K562 (cell line): ENCODE measurements at regions not wholly inside any gene's neighbourhood (a gene's known extent, or its start where the extent isn't known, plus 50 kb on each side); places are given as distances from the start of the nearest gene placed in this dataset.

Experiments used
- TF ChIP-seq, protein P1 (sequence below): fragments of 200-600 bp; sonication (generic); IDR thresholded peaks from one replicate; pipeline ENCODE4 v1.6.1; 2012; ENCODE audit warnings: mild to moderate bottlenecking, low read depth, low read length, inconsistent platforms

DNA sequence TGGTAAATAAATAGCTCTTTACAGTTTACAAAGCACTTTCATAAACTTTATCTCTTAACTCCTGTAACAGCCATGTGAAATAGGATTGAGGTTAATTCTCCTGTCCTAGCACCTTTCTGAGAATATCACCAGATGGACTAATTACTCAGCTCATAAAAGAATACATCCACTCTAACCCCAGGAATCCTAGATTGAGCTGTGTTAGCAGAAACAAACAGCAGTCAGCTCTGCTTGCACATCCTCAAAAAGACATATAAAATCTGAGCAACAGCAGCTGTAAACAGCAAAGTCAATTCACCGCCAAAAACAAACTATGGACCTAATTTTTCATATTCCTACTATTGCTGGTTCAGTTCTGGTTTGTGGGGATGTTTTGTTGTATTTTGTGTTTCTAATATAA lies 182.8 kb downstream of the QDPR start (continued):
- TF ChIP-seq, protein P1, sequence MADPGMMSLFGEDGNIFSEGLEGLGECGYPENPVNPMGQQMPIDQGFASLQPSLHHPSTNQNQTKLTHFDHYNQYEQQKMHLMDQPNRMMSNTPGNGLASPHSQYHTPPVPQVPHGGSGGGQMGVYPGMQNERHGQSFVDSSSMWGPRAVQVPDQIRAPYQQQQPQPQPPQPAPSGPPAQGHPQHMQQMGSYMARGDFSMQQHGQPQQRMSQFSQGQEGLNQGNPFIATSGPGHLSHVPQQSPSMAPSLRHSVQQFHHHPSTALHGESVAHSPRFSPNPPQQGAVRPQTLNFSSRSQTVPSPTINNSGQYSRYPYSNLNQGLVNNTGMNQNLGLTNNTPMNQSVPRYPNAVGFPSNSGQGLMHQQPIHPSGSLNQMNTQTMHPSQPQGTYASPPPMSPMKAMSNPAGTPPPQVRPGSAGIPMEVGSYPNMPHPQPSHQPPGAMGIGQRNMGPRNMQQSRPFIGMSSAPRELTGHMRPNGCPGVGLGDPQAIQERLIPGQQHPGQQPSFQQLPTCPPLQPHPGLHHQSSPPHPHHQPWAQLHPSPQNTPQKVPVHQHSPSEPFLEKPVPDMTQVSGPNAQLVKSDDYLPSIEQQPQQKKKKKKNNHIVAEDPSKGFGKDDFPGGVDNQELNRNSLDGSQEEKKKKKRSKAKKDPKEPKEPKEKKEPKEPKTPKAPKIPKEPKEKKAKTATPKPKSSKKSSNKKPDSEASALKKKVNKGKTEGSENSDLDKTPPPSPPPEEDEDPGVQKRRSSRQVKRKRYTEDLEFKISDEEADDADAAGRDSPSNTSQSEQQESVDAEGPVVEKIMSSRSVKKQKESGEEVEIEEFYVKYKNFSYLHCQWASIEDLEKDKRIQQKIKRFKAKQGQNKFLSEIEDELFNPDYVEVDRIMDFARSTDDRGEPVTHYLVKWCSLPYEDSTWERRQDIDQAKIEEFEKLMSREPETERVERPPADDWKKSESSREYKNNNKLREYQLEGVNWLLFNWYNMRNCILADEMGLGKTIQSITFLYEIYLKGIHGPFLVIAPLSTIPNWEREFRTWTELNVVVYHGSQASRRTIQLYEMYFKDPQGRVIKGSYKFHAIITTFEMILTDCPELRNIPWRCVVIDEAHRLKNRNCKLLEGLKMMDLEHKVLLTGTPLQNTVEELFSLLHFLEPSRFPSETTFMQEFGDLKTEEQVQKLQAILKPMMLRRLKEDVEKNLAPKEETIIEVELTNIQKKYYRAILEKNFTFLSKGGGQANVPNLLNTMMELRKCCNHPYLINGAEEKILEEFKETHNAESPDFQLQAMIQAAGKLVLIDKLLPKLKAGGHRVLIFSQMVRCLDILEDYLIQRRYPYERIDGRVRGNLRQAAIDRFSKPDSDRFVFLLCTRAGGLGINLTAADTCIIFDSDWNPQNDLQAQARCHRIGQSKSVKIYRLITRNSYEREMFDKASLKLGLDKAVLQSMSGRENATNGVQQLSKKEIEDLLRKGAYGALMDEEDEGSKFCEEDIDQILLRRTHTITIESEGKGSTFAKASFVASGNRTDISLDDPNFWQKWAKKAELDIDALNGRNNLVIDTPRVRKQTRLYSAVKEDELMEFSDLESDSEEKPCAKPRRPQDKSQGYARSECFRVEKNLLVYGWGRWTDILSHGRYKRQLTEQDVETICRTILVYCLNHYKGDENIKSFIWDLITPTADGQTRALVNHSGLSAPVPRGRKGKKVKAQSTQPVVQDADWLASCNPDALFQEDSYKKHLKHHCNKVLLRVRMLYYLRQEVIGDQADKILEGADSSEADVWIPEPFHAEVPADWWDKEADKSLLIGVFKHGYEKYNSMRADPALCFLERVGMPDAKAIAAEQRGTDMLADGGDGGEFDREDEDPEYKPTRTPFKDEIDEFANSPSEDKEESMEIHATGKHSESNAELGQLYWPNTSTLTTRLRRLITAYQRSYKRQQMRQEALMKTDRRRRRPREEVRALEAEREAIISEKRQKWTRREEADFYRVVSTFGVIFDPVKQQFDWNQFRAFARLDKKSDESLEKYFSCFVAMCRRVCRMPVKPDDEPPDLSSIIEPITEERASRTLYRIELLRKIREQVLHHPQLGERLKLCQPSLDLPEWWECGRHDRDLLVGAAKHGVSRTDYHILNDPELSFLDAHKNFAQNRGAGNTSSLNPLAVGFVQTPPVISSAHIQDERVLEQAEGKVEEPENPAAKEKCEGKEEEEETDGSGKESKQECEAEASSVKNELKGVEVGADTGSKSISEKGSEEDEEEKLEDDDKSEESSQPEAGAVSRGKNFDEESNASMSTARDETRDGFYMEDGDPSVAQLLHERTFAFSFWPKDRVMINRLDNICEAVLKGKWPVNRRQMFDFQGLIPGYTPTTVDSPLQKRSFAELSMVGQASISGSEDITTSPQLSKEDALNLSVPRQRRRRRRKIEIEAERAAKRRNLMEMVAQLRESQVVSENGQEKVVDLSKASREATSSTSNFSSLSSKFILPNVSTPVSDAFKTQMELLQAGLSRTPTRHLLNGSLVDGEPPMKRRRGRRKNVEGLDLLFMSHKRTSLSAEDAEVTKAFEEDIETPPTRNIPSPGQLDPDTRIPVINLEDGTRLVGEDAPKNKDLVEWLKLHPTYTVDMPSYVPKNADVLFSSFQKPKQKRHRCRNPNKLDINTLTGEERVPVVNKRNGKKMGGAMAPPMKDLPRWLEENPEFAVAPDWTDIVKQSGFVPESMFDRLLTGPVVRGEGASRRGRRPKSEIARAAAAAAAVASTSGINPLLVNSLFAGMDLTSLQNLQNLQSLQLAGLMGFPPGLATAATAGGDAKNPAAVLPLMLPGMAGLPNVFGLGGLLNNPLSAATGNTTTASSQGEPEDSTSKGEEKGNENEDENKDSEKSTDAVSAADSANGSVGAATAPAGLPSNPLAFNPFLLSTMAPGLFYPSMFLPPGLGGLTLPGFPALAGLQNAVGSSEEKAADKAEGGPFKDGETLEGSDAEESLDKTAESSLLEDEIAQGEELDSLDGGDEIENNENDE = no peak
